ENCODE measurements at regions not wholly inside any gene's neighbourhood (a gene's known extent, or its start where the extent isn't known, plus 50 kb on each side); places are given as distances from the start of the nearest gene placed in this dataset.

GRCh38 chr6:133697185-133697584 is 191.7 kb upstream of the TCF21 start:
- DNase-seq (ENCODE audit: low read depth), result no peak

- peak; percentile 44 for DNase-seq (ENCODE audit: low read depth)
Measured at GRCh38 chr6:133697666-133698065, 191.2 kb upstream of the TCF21 start.

- no peak for DNase-seq (ENCODE audit: low read depth)
Measured at GRCh38 chr6:133698272-133698671, 190.6 kb upstream of the TCF21 start.

- DNase-seq (ENCODE audit: low read depth), result no peak
Measured at GRCh38 chr6:133699741-133700385, 189.1 kb upstream of the TCF21 start.

GRCh38 chr6:133701633-133702331 is 187.1 kb upstream of the TCF21 start:
- no peak for DNase-seq (ENCODE audit: low read depth)

GRCh38 chr6:133704371-133704770 is 184.5 kb upstream of the TCF21 start:
- DNase-seq (ENCODE audit: low read depth), result no peak

GRCh38 chr6:133705066-133705465 is 183.8 kb upstream of the TCF21 start:
- peak; percentile 73 for DNase-seq (ENCODE audit: low read depth)

GRCh38 chr6:133705731-133706130 is 183.2 kb upstream of the TCF21 start:
- DNase-seq (ENCODE audit: low read depth), result no peak

- peak; percentile 87 for DNase-seq (ENCODE audit: low read depth)
Measured at GRCh38 chr6:133707456-133707855, 181.5 kb upstream of the TCF21 start.

- no peak for DNase-seq (ENCODE audit: low read depth)
Measured at GRCh38 chr6:133710826-133711225, 178.1 kb upstream of the TCF21 start.

- no peak for DNase-seq (ENCODE audit: low read depth)
Measured at GRCh38 chr6:133715270-133715669, 173.6 kb upstream of the TCF21 start.

- no peak for DNase-seq (ENCODE audit: low read depth)
Measured at GRCh38 chr6:133724726-133725125, 164.2 kb upstream of the TCF21 start.

GRCh38 chr6:133726188-133726587 is 162.7 kb upstream of the TCF21 start:
- DNase-seq (ENCODE audit: low read depth), result no peak

- no peak for DNase-seq (ENCODE audit: low read depth)
Measured at GRCh38 chr6:133730881-133731280, 158.0 kb upstream of the TCF21 start.

GRCh38 chr6:133740218-133740617 is 148.7 kb upstream of the TCF21 start:
- no peak for DNase-seq (ENCODE audit: low read depth)

- no peak for DNase-seq (ENCODE audit: low read depth)
Measured at GRCh38 chr6:133740816-133741215, 148.1 kb upstream of the TCF21 start.

GRCh38 chr6:133741375-133741861 is 147.5 kb upstream of the TCF21 start:
- no peak for DNase-seq (ENCODE audit: low read depth)

GRCh38 chr6:133743621-133744020 is 145.3 kb upstream of the TCF21 start:
- no peak for DNase-seq (ENCODE audit: low read depth)

- DNase-seq (ENCODE audit: low read depth), result no peak
Measured at GRCh38 chr6:133746417-133746770, 142.5 kb upstream of the TCF21 start.

- no peak for DNase-seq (ENCODE audit: low read depth)
Measured at GRCh38 chr6:133748628-133749027, 140.3 kb upstream of the TCF21 start.

- no peak for DNase-seq (ENCODE audit: low read depth)
Measured at GRCh38 chr6:133749427-133749826, 139.5 kb upstream of the TCF21 start.

- no peak for DNase-seq (ENCODE audit: low read depth)
Measured at GRCh38 chr6:133752129-133752528, 136.8 kb upstream of the TCF21 start.

GRCh38 chr6:133753756-133754155 is 135.2 kb upstream of the TCF21 start:
- DNase-seq (ENCODE audit: low read depth), result no peak

GRCh38 chr6:133754298-133754697 is 134.6 kb upstream of the TCF21 start:
- no peak for DNase-seq (ENCODE audit: low read depth)
